Prostate gland (tissue), 2 donors: ENCODE measurements at regions not wholly inside any gene's neighbourhood (a gene's known extent, or its start where the extent isn't known, plus 50 kb on each side); places are given as distances from the start of the nearest gene placed in this dataset.

Experiments used
- DNase-seq: peaks from one replicate; pipeline ENCODE4 v3.0.0-alpha.2; 2019; ENCODE audit warnings: low spot score
- H3K27ac ChIP-seq, 2 donors: fragments of 200-600 bp; sonication (generic); 2 replicates each; pipeline ENCODE4 v1.5.1; 2017 to 2019
- H3K27me3 ChIP-seq: fragments of 200-600 bp; sonication (generic); replicated peaks from 2 replicates; pipeline ENCODE4 v1.5.1; 2019; ENCODE audit not compliant: insufficient read depth
- H3K36me3 ChIP-seq, 2 donors: fragments of 200-600 bp; sonication (generic); 1 replicate in 1 of 2; 2 replicates in 1 of 2; pipeline versions ENCODE4 v1.5.1 to v1.8.1; 2017 to 2019
- H3K4me1 ChIP-seq: fragments of 200-600 bp; sonication (generic); replicated peaks from 2 replicates; pipeline ENCODE4 v1.5.1; 2019
- H3K4me3 ChIP-seq, 2 donors: fragments of 200-600 bp; sonication (generic); 2 replicates each; pipeline ENCODE4 v1.5.1; 2017 to 2019
- H3K9me3 ChIP-seq: fragments of 200-600 bp; sonication (generic); 2 replicates; pipeline ENCODE4 v1.5.1; 2017
- POLR2A ChIP-seq: fragments of 450-650 bp; IDR thresholded peaks from one replicate; pipeline ENCODE4 v1.6.1; 2016; ENCODE audit warnings: antibody characterized with exemption, mild to moderate bottlenecking
- POLR2AphosphoS5 ChIP-seq: sonication (generic); formaldehyde crosslinking; IDR thresholded peaks from one replicate; pipeline ENCODE4 v1.6.1; 2017; ENCODE audit warnings: antibody characterized with exemption
- WGBS: methylation state at CpG from one replicate; pipeline ENCODE4 v1.1.5; 2018; 5-methylcytosine and 5-hydroxymethylcytosine counted together
- intact Hi-C: fragments of 100-400 bp; cut with DNase I; formaldehyde crosslinking; loops from one replicate; pipeline ENCODE4 v1.14.2; 2022
- TF ChIP-seq, protein P1 (sequence below), 4 experiments: fragments of 200-600 bp in 2 of 4; fragments of 450-650 bp in 2 of 4; sonication (generic) in 2 of 4; IDR thresholded peaks; 1 replicate in 3 of 4; 2 replicates in 1 of 4; pipeline ENCODE4 v1.5.1; 2016 to 2019; ENCODE audit warnings: antibody characterized with exemption in 4 of 4, mild to moderate bottlenecking in 2 of 4, moderate library complexity in 2 of 4

DNA sequence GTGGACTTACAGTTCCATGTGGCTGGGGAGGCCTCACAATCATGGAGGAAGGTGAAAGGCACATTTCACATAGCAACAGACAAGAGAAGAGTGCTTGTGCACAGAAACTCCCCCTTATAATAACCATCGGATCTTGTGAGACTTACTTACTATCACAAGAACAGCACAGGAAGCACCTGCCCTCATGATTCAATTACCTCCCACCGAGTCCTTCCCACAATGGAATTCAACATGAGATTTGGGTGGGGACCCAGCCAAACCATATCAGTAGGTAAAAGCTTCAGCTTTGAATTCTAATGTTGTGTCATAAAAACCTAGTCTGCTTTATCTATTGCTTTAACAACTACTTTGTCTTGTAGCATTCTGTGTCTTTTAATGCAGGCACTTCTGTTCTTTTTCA lies 140.4 kb upstream of the PIK3C3 start:
- 62% methylated on average over 2 of the region's 2 CpGs for WGBS
- intact Hi-C loops, result no loop called here
- no peaks in the 10 kb centered on the region for H3K9me3 ChIP-seq

DNA sequence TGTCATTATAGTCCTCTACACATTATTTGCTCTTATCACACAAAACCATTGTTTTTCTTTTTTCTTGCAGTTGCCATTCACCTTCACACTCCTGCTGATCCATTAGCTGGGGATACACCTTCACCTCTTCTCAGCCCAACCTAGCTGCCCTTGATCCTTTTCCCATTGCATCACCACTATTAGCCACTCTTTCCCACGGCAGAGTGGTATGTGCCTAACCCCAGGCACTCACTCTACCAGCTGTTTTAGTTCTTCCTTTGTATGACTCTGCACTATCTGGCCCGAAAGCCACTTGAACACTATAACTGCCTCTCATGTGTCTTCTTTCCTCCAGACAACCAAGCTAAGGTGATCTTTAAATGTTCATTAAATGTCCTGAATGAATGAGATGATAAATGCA lies 145.4 kb upstream of the PIK3C3 start:
- no peak overlapping the region for H3K4me3 ChIP-seq
- intact Hi-C loops, result no loop called here
- 42% methylated on average over 2 of the region's 2 CpGs for WGBS
- no peaks in the 10 kb centered on the region for H3K9me3 ChIP-seq
- H3K4me1 ChIP-seq, result no peaks in the 10 kb centered on the region
- H3K27ac ChIP-seq, result no peak overlapping the region
- H3K36me3 ChIP-seq, result no peaks in the 10 kb centered on the region
- H3K27me3 ChIP-seq, result no peaks in the 10 kb centered on the region
- TF ChIP-seq POLR2A (no peak), POLR2AphosphoS5 (no peak)
- TF ChIP-seq, protein P1, sequence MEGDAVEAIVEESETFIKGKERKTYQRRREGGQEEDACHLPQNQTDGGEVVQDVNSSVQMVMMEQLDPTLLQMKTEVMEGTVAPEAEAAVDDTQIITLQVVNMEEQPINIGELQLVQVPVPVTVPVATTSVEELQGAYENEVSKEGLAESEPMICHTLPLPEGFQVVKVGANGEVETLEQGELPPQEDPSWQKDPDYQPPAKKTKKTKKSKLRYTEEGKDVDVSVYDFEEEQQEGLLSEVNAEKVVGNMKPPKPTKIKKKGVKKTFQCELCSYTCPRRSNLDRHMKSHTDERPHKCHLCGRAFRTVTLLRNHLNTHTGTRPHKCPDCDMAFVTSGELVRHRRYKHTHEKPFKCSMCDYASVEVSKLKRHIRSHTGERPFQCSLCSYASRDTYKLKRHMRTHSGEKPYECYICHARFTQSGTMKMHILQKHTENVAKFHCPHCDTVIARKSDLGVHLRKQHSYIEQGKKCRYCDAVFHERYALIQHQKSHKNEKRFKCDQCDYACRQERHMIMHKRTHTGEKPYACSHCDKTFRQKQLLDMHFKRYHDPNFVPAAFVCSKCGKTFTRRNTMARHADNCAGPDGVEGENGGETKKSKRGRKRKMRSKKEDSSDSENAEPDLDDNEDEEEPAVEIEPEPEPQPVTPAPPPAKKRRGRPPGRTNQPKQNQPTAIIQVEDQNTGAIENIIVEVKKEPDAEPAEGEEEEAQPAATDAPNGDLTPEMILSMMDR (IDR thresholded peaks at IDR 0.05), result no peak
- no peak for DNase-seq

More for the DNA sequence above, 140.4 kb upstream of the PIK3C3 start:
- Histone ChIP-seq H3K27me3 (no peaks in the 10 kb centered on the region), H3K4me3 (no peak overlapping the region), H3K4me1 (no peaks in the 10 kb centered on the region), H3K27ac (no peak overlapping the region), H3K36me3 (no peaks in the 10 kb centered on the region)
- DNase-seq, result no peak
- TF ChIP-seq, protein P1 (IDR thresholded peaks at IDR 0.05), result no peak
- TF ChIP-seq POLR2A (no peak), POLR2AphosphoS5 (no peak)

DNA sequence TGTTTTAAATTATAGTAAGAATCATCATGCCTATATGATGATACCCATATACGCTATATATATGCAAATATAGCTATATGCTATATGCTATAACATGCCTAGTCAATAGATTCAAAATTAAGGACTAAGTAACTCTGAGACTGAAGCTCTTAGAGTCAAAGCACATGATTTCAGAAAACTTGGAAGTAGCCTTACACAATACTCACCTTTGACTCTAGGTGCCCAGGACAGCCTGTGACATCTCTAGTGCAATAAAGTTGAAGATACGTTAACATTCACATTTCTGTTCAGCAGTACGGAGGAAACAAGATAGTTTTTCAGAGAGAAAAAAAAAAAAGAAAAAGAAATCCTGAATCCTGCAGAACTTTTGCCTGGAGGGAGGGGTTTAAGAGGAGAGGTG lies 149.7 kb upstream of the PIK3C3 start:
- Histone ChIP-seq H3K4me3 (no peak overlapping the region), H3K4me1 (no peaks in the 10 kb centered on the region), H3K9me3 (no peaks in the 10 kb centered on the region), H3K27me3 (no peaks in the 10 kb centered on the region), H3K36me3 (no peaks in the 10 kb centered on the region), H3K27ac (no peak overlapping the region)
- TF ChIP-seq POLR2A (no peak), POLR2AphosphoS5 (no peak)
- TF ChIP-seq, protein P1 (IDR thresholded peaks at IDR 0.05), result no peak
- intact Hi-C loops, result no loop called here
- no peak for DNase-seq
- 62% methylated on average over 3 of the region's 3 CpGs for WGBS

DNA sequence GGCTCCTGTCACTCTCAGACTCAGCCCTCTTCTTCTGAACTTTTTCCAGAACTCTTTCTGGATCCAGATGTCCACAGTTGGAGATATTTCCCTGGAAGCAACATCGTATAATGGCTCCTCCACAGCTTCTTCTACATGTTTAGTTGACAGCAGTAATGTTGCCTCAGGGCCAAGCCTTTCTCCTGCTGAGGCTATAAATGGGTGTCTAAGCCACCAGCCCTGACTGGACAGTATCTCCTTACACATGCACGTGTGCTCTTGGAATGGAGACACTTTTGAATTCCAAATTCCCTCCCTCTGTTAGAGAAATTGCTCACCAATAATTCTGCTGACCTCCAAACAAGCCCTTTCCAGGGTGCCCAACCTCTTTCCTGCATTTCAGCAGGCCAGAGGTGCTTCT lies 156.2 kb upstream of the PIK3C3 start:
- Histone ChIP-seq H3K4me3 (no peak overlapping the region), H3K27ac (no peak overlapping the region), H3K9me3 (no peaks in the 10 kb centered on the region), H3K36me3 (no peaks in the 10 kb centered on the region), H3K4me1 (no peaks in the 10 kb centered on the region), H3K27me3 (no peaks in the 10 kb centered on the region)
- intact Hi-C loops, result no loop called here
- WGBS, result 18% methylated on average over 2 of the region's 2 CpGs
- TF ChIP-seq POLR2AphosphoS5 (no peak), POLR2A (no peak)
- TF ChIP-seq, protein P1 (IDR thresholded peaks at IDR 0.05), result no peak
- DNase-seq, result no peak

DNA sequence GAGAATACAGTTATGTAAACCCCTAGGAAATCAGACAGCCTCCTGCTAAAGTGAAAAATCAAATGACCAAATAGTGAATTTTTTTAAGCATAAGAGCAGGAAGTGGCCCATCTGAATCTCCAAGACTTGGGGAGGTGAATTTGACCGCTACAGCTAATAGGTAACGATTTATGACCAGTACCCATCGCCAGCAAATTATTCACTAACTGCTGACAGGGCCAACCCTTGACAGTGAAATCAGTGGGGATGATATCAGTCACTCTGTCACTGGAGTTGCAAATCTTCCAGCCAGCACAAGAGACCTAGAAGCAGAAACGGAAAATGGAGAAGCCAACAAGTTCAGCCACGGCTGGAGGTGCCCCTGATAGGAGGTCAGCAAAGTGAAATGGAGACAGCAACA lies 164.3 kb upstream of the PIK3C3 start:
- no peaks in the 10 kb centered on the region for H3K4me1 ChIP-seq
- no peak for TF ChIP-seq POLR2A
- no peak for TF ChIP-seq POLR2AphosphoS5
- TF ChIP-seq, protein P1 (IDR thresholded peaks at IDR 0.05), result no peak
- WGBS, result 85% methylated on average over 5 of the region's 5 CpGs

More for the DNA sequence above, 164.3 kb upstream of the PIK3C3 start:
- intact Hi-C loops, result no loop called here
- Histone ChIP-seq H3K9me3 (no peaks in the 10 kb centered on the region), H3K27me3 (no peaks in the 10 kb centered on the region), H3K4me3 (no peak overlapping the region), H3K36me3 (no peaks in the 10 kb centered on the region), H3K27ac (no peak overlapping the region)
- DNase-seq, result no peak
